Thyroid gland (tissue), 4 donors: ENCODE measurements at regions not wholly inside any gene's neighbourhood (a gene's known extent, or its start where the extent isn't known, plus 50 kb on each side); places are given as distances from the start of the nearest gene placed in this dataset.

Experiments
- POLR2A ChIP-seq, 2 donors: fragments of 450-650 bp; IDR thresholded peaks; one replicate each; pipeline ENCODE4 v1.6.1; 2017; ENCODE audit warnings: antibody characterized with exemption in 2 of 2, mild to moderate bottlenecking in 2 of 2, moderate library complexity in 1 of 2
- TF ChIP-seq, protein P1 (sequence below), 6 experiments: fragments of 200-600 bp in 3 of 6; fragments of 450-650 bp in 3 of 6; sonication (generic) in 3 of 6; IDR thresholded peaks; one replicate each; pipeline ENCODE4 v1.5.1; 2016 to 2019; ENCODE audit warnings: antibody characterized with exemption in 6 of 6, mild to moderate bottlenecking in 2 of 6, inconsistent platforms in 1 of 6, moderate library complexity in 1 of 6

DNA sequence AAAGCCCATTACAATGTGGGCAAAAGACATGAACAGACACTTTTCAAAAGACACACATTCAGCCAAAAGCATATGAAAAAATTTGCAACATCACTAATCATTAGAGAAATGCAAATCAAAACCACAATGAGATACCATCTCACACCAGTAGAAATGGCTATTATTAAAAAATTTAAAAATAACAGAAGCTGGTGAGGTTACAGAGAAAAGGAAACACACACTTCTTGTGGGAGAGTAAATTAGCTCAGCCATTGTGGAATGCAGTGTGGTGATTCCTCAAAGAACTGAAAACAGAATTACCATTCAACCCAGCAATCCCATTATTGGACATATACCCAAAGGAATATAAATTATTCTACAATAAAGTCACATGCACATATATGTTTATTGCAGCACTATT is 585.2 kb upstream of the TUSC1 start:
- TF ChIP-seq, protein P1, sequence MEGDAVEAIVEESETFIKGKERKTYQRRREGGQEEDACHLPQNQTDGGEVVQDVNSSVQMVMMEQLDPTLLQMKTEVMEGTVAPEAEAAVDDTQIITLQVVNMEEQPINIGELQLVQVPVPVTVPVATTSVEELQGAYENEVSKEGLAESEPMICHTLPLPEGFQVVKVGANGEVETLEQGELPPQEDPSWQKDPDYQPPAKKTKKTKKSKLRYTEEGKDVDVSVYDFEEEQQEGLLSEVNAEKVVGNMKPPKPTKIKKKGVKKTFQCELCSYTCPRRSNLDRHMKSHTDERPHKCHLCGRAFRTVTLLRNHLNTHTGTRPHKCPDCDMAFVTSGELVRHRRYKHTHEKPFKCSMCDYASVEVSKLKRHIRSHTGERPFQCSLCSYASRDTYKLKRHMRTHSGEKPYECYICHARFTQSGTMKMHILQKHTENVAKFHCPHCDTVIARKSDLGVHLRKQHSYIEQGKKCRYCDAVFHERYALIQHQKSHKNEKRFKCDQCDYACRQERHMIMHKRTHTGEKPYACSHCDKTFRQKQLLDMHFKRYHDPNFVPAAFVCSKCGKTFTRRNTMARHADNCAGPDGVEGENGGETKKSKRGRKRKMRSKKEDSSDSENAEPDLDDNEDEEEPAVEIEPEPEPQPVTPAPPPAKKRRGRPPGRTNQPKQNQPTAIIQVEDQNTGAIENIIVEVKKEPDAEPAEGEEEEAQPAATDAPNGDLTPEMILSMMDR (IDR thresholded peaks at IDR 0.05), result no peak
- TF ChIP-seq POLR2A (IDR thresholded peaks at IDR 0.05), result no peak
